HL-60 (cell line): ENCODE measurements at regions not wholly inside any gene's neighbourhood (a gene's known extent, or its start where the extent isn't known, plus 50 kb on each side); places are given as distances from the start of the nearest gene placed in this dataset.

Experiments used
- GABPA ChIP-seq: IDR thresholded peaks from 2 replicates; pipeline ENCODE4 v1.6.1; 2012; ENCODE audit warnings: low read depth
- POLR2AphosphoS5 ChIP-seq: IDR thresholded peaks from 2 replicates; pipeline ENCODE4 v1.6.1; 2012; ENCODE audit warnings: low read depth
- REST ChIP-seq: IDR thresholded peaks from 2 replicates; pipeline ENCODE4 v1.6.1; 2012; ENCODE audit warnings: low read depth; ENCODE audit not compliant: insufficient replicate concordance
- TF ChIP-seq, protein P1 (sequence below): IDR thresholded peaks from one replicate; pipeline ENCODE4 v1.5.1; 2011; ENCODE audit warnings: low read length, control low read depth, inconsistent platforms; ENCODE audit not compliant: insufficient read depth

DNA sequence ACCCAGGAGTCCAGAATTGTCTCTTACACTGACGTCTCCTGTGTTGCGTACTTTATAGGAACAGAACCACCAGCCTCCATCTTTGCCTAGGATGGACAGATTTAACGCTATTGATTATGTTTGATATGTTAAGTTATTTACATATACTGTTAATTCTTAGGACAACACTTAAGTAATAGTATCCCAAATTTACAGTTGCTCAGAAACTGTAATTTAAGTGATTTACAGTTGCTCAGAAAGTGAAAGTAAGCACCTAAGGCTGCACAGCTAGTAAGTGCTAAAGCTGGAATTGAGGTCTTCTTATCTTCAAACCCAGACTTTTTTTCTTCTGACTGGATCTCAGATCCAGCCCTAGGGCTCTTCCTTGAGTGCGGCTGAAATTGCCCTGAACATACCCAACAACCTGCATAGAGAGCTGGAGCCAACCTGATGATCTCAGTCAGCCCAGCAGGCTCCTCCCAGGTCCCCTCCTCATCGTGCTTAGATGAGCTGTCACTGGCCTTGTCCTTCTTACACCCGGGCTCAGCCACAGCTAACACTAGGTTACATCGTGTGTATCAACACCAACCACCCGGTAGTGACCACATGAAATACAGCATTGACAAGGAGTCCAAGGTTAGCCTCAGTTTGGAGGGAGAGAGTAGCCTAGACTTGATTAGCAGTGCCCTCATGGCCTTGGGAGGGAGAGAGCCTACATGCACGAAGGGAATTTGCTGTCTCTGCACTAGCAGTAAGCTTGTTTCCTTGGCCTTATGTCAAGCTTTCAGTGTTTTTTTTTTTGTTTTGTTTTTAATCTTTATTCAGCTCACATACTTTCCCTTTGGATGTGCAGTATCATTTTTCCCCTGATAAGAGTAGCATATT is 111.1 kb upstream of the ARHGAP5 start:
- TF ChIP-seq, protein P1, sequence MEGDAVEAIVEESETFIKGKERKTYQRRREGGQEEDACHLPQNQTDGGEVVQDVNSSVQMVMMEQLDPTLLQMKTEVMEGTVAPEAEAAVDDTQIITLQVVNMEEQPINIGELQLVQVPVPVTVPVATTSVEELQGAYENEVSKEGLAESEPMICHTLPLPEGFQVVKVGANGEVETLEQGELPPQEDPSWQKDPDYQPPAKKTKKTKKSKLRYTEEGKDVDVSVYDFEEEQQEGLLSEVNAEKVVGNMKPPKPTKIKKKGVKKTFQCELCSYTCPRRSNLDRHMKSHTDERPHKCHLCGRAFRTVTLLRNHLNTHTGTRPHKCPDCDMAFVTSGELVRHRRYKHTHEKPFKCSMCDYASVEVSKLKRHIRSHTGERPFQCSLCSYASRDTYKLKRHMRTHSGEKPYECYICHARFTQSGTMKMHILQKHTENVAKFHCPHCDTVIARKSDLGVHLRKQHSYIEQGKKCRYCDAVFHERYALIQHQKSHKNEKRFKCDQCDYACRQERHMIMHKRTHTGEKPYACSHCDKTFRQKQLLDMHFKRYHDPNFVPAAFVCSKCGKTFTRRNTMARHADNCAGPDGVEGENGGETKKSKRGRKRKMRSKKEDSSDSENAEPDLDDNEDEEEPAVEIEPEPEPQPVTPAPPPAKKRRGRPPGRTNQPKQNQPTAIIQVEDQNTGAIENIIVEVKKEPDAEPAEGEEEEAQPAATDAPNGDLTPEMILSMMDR, result no peak
- TF ChIP-seq POLR2AphosphoS5 (no peak), GABPA (no peak), REST (no peak)
